ENCODE measurements at regions not wholly inside any gene's neighbourhood (a gene's known extent, or its start where the extent isn't known, plus 50 kb on each side); places are given as distances from the start of the nearest gene placed in this dataset.

DNA sequence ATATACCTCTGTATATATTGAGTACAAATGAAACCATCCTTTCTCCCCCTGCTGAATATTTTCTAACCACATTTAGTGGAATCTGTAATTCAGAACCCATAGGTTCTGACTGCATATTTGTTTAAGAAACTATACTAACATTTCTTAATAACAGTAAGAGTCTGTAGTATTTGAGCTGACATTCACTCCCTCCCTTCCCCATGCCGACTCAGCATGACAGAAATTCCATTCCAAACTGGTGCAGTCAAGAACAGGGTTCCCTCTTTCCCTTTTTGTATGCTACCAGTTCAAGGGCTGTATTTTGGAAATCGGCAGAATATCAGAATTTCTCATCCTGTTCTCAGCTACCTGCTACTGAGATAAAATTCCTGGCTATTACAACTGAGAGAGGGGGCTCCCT, 796.6 kb upstream of the DPPA4 start:
- H3K27ac Mint-ChIP-seq, result no peak overlapping the region
- no peaks in the 10 kb centered on the region for H3K79me1 ChIP-seq (ENCODE audit: insufficient read depth, low read depth, low read length, poor library complexity, severe bottlenecking)
- H3K14ac ChIP-seq (ENCODE audit: insufficient read depth, low read length), result no peak overlapping the region
- H3K4me1 ChIP-seq (ENCODE audit: insufficient read depth, low read length), result no peaks in the 10 kb centered on the region; the same call in 1 of the 2 replicates
- H2BK12ac ChIP-seq (ENCODE audit: insufficient read length, low read depth, low read length), result no peak overlapping the region
- no CpG with 5 or more reads among the region's 2 CpGs for WGBS (ENCODE audit: extremely low coverage, insufficient read length, low lambda C conversion rate)
- H2AFZ ChIP-seq (ENCODE audit: low read length), result no peak overlapping the region
- no peak overlapping the region for H3K4ac ChIP-seq (ENCODE audit: low read depth, low read length)
- no peak overlapping the region for H2BK15ac ChIP-seq (ENCODE audit: low read depth, low read length)
- H4K5ac ChIP-seq (ENCODE audit: insufficient read length, low read depth, low read length), result no peak overlapping the region
- H3K27ac ChIP-seq (ENCODE audit: insufficient read length, low read depth, low read length), result no peak overlapping the region
- H3K23me2 ChIP-seq (ENCODE audit: insufficient read length, low read depth, low read length, poor library complexity, severe bottlenecking), result no peaks in the 10 kb centered on the region
- H3K56ac ChIP-seq (ENCODE audit: insufficient read length, low read depth, low read length), result no peak overlapping the region
- H3K4me1 Mint-ChIP-seq, result peaks cover 13 to 16% of the 10 kb centered on the region in 2 experiments
- H3K4me2 ChIP-seq (ENCODE audit: insufficient read depth, insufficient read length, low read length), result no peak overlapping the region
- TF ChIP-seq, protein P1, sequence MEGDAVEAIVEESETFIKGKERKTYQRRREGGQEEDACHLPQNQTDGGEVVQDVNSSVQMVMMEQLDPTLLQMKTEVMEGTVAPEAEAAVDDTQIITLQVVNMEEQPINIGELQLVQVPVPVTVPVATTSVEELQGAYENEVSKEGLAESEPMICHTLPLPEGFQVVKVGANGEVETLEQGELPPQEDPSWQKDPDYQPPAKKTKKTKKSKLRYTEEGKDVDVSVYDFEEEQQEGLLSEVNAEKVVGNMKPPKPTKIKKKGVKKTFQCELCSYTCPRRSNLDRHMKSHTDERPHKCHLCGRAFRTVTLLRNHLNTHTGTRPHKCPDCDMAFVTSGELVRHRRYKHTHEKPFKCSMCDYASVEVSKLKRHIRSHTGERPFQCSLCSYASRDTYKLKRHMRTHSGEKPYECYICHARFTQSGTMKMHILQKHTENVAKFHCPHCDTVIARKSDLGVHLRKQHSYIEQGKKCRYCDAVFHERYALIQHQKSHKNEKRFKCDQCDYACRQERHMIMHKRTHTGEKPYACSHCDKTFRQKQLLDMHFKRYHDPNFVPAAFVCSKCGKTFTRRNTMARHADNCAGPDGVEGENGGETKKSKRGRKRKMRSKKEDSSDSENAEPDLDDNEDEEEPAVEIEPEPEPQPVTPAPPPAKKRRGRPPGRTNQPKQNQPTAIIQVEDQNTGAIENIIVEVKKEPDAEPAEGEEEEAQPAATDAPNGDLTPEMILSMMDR (conservative IDR thresholded peaks at IDR 0.05), result no peak
- no peaks in the 10 kb centered on the region for H3K27me3 ChIP-seq (ENCODE audit: insufficient read depth, low read length)
- H3K9ac ChIP-seq (ENCODE audit: extremely low read depth, insufficient read length, low read length), result no peak overlapping the region
- H3K18ac ChIP-seq (ENCODE audit: insufficient read length, low read depth, low read length), result no peak overlapping the region
- no peak overlapping the region for H2BK20ac ChIP-seq (ENCODE audit: low read depth, low read length, poor library complexity, severe bottlenecking)
- H2BK5ac ChIP-seq (ENCODE audit: insufficient read length, low read length), result no peak overlapping the region
- no peak overlapping the region for H3K4me3 Mint-ChIP-seq
- H3K27me3 Mint-ChIP-seq (ENCODE audit: low read depth), result no peaks in the 10 kb centered on the region
- H3K23ac ChIP-seq (ENCODE audit: insufficient read length, low read depth, low read length), result no peak overlapping the region
- H3K9me3 ChIP-seq (ENCODE audit: control insufficient read depth, low read depth, low read length), result no peaks in the 10 kb centered on the region
- no peaks in the 10 kb centered on the region for H4K20me1 ChIP-seq (ENCODE audit: control insufficient read depth, insufficient read depth, insufficient read length)
- no peak for DNase-seq
- H3K36me3 Mint-ChIP-seq (ENCODE audit: insufficient read depth in 1 of 3, low read depth in 3 of 3), result peaks cover 0 to 10% (median 0%) of the 10 kb centered on the region in 3 experiments; a peak in 2 of 7 replicates
- H2AK5ac ChIP-seq (ENCODE audit: insufficient read length, low read length), result no peak overlapping the region
- H3K9me3 Mint-ChIP-seq, result peaks cover 0 to 7% of the 10 kb centered on the region in 2 experiments; a peak in 2 of 5 replicates
- H4K8ac ChIP-seq (replicated peaks; ENCODE audit: insufficient read length, low read depth, low read length), result no peak overlapping the region
- H2BK120ac ChIP-seq (ENCODE audit: low read depth, low read length, poor library complexity, severe bottlenecking), result no peak overlapping the region
- H4K91ac ChIP-seq (ENCODE audit: insufficient read length, low read depth, low read length), result no peak overlapping the region
- H3T11ph ChIP-seq (ENCODE audit: low read length), result no peak overlapping the region
- H3K79me2 ChIP-seq (ENCODE audit: insufficient read depth, low read length), result no peaks in the 10 kb centered on the region

Measured in H9 (cell line).